Left ventricle myocardium inferior (tissue), 1 donor: ENCODE measurements at regions not wholly inside any gene's neighbourhood (a gene's known extent, or its start where the extent isn't known, plus 50 kb on each side); places are given as distances from the start of the nearest gene placed in this dataset.
A peak's percentile ranks its signal among the peaks of the same experiment; 100 is the strongest.

Source experiments
- DNase-seq: peaks from one replicate; pipeline ENCODE4 v3.0.0-alpha.2; 2020
- H3K27ac ChIP-seq: fragments of 200-600 bp; replicated peaks from 2 replicates; pipeline ENCODE4 v1.8.0; 2021
- H3K27me3 ChIP-seq: fragments of 200-600 bp; 2 replicates; pipeline ENCODE4 v1.8.0; 2021; ENCODE audit warnings: low read depth
- H3K36me3 ChIP-seq: fragments of 200-600 bp; 2 replicates; pipeline ENCODE4 v1.8.0; 2021
- H3K4me1 ChIP-seq: fragments of 200-600 bp; 2 replicates; pipeline ENCODE4 v1.8.0; 2021
- H3K4me3 ChIP-seq: fragments of 200-600 bp; 2 replicates; pipeline ENCODE4 v1.8.0; 2021; ENCODE audit warnings: mild to moderate bottlenecking, moderate library complexity
- H3K9me3 ChIP-seq: fragments of 200-600 bp; replicated peaks from 2 replicates; pipeline ENCODE4 v1.8.0; 2021
- intact Hi-C: fragments of 100-400 bp; cut with micrococcal nuclease; formaldehyde crosslinking; loops from one replicate; pipeline ENCODE4 v1.11.0; 2022
- TF ChIP-seq, protein P1 (sequence below): fragments of 200-600 bp; IDR thresholded peaks from 2 replicates; pipeline ENCODE4 v1.8.0; 2021; ENCODE audit warnings: antibody characterized with exemption, mild to moderate bottlenecking, borderline replicate concordance
- donor health status: DM: no; HTN: yes; CAD: no; lungs with severe emphysema.

DNA sequence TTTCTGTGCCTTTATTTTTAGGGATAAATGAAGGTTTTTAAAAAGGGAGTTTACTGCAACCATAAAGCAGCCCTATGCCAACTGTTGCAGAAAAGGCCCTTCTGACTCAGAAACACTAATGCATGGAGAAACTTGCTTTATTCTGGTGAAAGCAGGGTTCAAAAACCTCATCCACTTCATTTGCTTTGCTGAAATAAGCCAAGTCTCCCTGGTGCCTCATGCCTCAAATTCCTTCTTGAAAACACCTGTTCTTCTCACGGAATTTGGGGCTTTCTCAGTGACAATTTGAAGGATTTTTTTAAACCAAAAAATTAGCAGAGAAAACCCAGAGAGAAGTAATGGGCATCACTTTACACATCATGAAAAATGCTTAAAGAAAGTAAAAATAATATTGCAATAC lies 349.0 kb downstream of the PCDH7 start:
- Histone ChIP-seq H3K4me1 (peaks cover 16% of the 10 kb centered on the region), H3K27ac (peak overlapping the region; percentile 55), H3K4me3 (no peak overlapping the region), H3K9me3 (no peaks in the 10 kb centered on the region), H3K27me3 (no peaks in the 10 kb centered on the region), H3K36me3 (no peaks in the 10 kb centered on the region)
- DNase-seq, result no peak
- intact Hi-C loops, result no loop called here
- TF ChIP-seq, protein P1, sequence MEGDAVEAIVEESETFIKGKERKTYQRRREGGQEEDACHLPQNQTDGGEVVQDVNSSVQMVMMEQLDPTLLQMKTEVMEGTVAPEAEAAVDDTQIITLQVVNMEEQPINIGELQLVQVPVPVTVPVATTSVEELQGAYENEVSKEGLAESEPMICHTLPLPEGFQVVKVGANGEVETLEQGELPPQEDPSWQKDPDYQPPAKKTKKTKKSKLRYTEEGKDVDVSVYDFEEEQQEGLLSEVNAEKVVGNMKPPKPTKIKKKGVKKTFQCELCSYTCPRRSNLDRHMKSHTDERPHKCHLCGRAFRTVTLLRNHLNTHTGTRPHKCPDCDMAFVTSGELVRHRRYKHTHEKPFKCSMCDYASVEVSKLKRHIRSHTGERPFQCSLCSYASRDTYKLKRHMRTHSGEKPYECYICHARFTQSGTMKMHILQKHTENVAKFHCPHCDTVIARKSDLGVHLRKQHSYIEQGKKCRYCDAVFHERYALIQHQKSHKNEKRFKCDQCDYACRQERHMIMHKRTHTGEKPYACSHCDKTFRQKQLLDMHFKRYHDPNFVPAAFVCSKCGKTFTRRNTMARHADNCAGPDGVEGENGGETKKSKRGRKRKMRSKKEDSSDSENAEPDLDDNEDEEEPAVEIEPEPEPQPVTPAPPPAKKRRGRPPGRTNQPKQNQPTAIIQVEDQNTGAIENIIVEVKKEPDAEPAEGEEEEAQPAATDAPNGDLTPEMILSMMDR, result no peak

DNA sequence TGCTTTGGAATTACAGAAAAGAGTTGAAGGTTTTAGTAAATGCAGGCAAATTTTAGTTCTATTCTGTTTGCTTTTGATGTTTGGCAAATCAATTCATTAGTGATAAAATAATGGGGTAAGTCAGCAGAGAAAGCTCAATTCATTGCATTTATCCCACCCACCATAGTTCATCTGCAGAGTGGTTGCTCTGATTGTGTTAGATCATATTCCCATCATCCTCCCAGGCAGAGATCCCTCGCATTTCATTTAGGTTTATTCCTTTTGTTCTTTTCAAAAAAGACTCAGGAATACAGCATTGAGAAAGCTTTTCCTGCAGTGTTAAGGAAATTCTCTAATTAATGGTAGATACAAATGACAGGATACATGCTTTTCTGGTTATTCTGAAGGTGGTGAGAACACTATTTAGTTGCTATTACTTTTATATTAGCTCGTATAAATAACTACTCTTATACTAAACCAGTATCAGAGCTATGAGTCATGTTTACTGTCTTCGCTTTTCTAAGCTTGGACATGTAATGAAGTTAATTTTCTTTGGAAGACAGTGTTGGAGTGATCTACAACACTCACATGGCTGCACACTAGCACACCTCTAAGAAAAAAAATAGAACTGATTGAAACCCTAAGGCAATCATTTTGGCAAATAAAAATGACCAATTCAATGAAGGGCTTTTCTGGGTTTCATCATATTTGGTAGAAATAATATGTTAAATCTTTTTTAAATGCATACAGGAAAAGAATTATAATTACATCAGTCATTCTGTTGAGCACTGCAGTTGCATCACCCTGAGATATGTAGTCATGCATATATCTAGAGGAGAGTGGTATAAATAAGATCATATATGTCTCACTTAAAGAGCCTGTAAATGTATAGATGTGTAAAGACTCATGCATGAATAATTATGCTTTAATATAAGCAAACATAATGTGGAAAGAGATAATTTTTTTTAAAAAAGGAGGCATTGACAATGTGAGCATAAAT lies 351.6 kb downstream of the PCDH7 start:
- intact Hi-C loops, result no loop called here
- TF ChIP-seq, protein P1, result no peak
- Histone ChIP-seq H3K27me3 (no peaks in the 10 kb centered on the region), H3K36me3 (no peaks in the 10 kb centered on the region), H3K4me1 (peaks cover 19% of the 10 kb centered on the region), H3K4me3 (no peak overlapping the region), H3K9me3 (no peaks in the 10 kb centered on the region), H3K27ac (no peak overlapping the region)
- no peak for DNase-seq

DNA sequence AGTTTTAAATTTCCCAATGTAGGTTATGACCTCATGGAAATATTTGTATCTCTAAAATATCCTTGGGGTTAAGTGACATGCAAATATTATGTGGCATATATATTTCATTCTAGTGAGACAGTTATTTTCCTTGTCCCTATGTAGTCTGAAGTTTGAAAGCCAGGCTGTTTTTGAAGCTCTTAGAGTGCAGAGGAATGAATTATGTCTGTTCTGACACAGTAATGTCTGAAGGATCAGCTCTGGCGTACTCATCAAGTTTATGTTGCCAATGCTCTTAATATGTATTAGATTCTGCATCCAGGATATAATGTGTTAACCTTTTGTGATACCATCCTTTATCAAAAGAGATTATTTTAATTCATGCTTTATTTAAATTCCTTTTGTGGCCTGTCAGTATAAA lies 355.8 kb downstream of the PCDH7 start:
- Histone ChIP-seq H3K27me3 (no peaks in the 10 kb centered on the region), H3K4me1 (peaks cover 3% of the 10 kb centered on the region), H3K4me3 (no peak overlapping the region), H3K9me3 (no peaks in the 10 kb centered on the region), H3K27ac (no peak overlapping the region), H3K36me3 (no peaks in the 10 kb centered on the region)
- DNase-seq, result no peak
- intact Hi-C loops, result no loop called here
- TF ChIP-seq, protein P1, result no peak

DNA sequence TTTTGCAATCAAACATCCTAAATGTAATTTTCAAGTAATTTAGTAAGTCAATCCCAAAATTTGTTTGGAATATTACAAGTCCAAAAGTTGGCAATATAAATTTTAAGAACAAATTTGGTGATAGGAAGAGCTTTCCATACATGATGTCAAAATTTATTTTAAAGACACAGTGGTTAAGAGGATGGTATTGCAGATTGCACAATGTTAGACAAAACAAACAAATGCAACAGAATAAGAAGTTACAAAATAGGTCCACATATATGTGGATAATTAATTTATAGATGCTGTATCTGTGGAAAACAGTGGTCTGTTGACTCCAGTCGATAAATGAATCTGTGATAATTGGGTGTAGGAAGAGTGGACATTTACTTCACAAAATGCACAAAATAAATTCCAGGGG lies 358.5 kb downstream of the PCDH7 start:
- Histone ChIP-seq H3K4me3 (no peak overlapping the region), H3K36me3 (no peaks in the 10 kb centered on the region), H3K27me3 (no peaks in the 10 kb centered on the region), H3K9me3 (no peaks in the 10 kb centered on the region), H3K27ac (no peak overlapping the region), H3K4me1 (peaks cover 3% of the 10 kb centered on the region)
- intact Hi-C loops, result no loop called here
- no peak for DNase-seq
- TF ChIP-seq, protein P1, result no peak

DNA sequence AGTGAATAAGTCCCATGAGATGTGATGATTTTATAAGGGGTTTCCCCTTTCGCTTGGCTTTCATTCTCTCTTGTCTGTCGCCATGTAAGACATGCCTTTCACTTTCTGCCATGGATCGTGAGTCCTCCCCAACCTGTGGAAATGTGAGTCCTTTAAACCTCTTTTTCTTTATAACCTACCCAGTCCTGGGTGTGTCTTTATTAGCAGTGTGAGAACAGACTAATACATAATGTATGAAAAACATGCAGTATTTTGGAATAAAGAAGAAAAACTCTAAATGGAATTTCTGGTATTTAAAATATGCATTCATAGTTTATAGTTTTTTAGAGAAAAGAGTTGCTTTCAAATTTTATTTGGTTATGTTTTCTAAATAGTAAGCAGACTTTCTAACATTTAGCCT lies 360.7 kb downstream of the PCDH7 start:
- TF ChIP-seq, protein P1, result no peak

More for the DNA sequence above, 360.7 kb downstream of the PCDH7 start:
- Histone ChIP-seq H3K27me3 (no peaks in the 10 kb centered on the region), H3K27ac (no peak overlapping the region), H3K36me3 (no peaks in the 10 kb centered on the region), H3K4me3 (no peak overlapping the region), H3K9me3 (no peaks in the 10 kb centered on the region), H3K4me1 (peaks cover 4% of the 10 kb centered on the region)
- intact Hi-C loops, result no loop called here
- no peak for DNase-seq
